ENCODE measurements at regions not wholly inside any gene's neighbourhood (a gene's known extent, or its start where the extent isn't known, plus 50 kb on each side); places are given as distances from the start of the nearest gene placed in this dataset.

DNA sequence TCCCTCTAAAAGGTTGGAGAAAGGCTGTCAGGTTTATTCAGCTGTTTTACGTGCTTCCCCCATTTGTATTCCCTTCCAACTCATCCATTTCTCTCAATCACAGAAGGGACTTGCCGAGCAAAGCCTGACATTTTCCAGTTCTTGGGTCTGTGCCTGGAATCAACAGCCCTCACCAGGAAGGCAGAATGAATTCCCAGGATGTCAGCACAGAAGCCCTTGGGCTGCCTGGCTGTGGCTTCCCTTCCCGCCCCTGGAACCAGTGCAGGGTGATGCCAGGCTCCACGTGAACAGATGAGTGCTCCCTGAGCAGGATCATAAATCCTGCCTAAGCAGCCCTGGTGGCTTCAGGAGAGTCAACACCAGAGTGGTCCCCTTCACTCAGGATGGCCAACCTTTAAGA lies 86.1 kb upstream of the CD83 start:
- DNase-seq (ENCODE audit: extremely low read depth in 1 of 2, low read depth in 1 of 2) = no peak

DNA sequence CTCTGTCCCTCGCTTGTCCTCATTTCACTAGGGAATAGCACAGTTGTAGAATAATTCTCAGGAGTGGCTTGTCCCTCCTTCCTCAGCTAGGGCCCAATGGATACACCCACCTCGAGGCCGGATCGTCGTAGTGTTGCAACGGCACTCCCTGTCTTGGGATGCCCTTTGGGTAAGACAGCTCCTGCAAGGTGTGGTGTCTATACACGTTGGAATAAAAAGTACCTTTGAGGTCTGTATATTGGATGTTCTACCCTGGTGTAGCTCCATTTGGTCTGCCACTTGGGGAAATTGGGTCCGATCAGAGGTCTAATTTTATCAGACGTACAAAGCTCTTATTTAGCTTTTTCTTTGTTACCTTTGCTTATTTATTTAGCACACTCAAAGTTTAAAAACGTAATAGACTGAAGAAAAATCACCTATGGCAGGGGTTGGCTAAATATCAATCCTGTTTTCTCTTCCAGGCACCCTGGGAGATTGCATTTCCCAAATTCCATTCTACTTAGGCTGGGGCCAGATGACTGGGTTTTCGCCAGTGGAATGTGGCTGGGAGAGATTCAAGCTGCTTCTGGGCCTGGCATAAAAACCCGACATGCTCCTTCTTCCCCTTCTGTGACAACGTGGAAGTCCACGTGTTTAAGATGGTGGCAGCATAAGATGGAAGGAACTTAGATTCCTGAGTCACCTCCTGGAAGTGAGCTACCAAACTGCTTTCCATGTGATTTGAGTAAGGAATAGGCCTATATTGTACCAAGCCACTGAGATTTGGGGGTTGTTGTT lies 82.3 kb upstream of the CD83 start:
- no peak for DNase-seq (ENCODE audit: extremely low read depth in 1 of 2, low read depth in 1 of 2)

DNA sequence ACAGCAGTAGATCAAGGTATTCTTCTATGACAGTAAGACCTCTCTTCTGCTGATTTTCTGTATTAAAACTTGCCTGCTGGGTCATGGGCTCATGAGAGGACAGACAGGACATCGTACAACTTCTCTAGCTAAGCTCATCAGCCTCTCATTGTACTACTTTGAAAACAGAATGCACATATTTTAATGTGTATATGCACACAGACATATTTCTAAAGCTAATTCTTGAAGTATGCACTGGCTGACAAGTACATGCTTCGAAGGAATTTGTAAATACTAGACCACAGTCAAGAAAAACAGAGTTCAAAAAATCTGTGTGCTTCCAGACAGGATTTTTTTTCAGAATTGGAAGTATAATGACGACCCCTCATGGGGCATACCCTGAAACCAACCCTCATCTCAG lies 81.7 kb upstream of the CD83 start:
- DNase-seq (ENCODE audit: extremely low read depth in 1 of 2, low read depth in 1 of 2) = no peak

DNA sequence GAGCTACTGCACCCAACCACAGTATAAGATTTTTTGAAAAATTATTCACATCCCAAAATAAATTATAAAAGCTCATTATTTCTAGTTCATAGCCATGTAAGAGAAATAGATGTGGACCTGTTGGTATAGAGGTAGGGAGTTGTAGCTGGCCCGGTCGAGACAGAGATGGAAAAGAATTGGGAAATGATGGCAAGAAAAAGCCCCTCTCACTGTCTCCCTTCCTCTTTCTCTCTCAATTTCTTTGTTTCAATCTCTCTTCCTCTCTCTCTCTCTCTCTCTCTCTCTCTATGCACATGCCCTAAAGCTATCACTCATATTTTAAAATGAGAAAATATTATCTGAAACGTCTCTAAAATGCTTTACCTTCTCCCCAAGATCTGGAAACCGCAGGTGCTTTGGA lies 80.7 kb upstream of the CD83 start:
- no peak for DNase-seq (ENCODE audit: extremely low read depth in 1 of 2, low read depth in 1 of 2)

DNA sequence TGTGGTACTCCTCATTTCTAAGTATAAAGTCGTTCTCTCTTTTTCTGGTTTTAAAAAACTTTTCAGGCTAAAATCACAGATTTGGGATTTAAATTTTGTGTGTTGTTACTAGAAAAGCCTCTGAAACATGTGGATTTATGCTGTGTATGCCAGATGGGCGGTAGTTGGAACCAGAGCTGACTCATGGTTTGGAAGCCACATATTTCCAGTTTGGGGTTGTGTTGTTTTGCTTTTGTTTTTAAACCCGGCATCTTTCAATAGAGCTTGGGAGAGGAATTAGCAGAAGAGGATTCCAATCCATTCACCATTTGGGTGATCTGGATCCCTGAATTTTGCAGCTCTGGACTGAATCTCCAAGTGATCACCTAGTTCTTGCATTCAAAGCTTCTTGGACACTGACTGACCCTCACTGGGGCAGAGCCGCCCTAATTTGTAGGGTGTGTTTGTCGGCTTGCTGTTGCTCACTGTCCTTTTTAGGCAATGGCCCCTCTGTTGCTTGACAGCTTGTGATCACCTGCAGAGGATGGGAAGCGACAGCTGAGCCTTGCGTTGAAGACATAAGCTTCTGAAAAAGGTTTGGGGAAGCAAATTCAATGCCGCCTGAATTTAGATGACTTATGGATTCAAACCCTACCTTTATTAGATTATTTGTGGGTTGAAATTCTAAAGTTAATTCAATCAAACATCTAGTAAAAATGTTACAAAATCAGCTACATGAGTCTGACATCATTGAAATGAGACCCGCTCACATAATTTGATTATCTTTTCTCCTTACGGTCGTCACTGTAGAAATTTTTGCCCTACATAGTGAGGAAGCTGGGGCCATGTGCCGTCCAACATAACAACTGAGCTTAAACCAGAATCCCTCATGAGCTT lies 79.9 kb upstream of the CD83 start:
- no peak for DNase-seq (ENCODE audit: extremely low read depth in 1 of 2, low read depth in 1 of 2)

DNA sequence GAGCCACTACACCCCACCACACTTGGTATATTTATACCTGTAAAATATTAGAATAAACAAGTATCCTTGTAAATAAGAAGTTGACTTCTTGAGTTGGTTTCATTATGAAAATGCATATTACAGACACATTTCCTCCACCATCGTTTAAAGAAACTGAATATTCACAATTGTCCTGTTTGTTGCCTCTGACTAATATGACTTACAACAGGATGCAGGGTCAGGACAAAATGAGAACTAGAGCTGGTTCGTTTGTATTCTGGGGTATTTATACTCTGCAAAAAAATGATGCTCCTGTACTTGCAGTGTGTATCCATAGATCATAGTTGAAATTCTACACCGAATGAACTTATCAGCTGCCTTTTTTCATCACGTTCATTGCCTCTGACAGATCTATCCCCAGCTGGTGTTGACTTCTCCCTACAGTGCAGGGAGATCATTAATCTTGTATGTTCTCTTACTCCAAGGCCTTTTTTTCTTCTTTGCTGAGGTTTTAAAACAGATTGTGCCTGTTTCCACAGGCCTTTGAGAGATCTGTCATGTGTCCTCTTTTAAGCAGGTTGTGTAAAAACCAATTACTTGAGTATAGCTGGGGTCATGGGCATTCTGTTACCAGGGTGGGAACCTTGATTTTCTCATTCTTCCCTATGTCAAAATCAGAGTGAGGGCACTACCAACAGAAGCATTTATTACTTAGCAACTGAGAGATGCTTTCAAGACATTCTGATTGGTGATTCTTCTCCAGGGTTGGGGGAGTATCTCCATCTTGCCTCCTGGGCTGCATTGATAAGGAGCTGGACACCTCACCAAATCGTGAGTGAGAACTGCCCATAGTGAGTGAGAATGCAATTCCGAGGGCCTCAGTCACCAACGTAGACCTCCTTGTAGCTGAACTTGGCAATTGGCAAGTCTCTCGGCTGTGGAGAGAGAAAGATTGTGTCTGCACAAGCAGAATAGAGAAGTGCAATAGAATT lies 78.8 kb upstream of the CD83 start:
- no peak for DNase-seq (ENCODE audit: extremely low read depth in 1 of 2, low read depth in 1 of 2)

DNA sequence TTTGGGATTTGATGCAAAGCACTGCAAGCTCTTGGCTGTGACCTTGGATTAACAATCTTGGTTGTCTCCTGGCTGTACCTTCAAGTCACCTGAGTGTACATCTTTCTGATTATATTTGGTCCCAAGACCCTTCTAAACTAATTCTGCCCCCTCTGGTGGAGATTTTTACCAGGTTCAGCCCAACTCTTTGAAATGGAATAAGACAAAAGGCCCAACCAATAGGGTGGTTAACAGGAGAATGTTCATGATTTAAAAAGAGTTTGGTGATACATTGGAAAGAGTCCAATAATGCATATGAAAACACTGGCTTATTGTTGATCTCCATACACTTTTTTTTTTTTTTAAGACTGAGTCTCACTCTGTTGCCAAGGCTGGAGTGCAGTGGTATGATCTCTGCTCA lies 77.5 kb upstream of the CD83 start:
- DNase-seq (ENCODE audit: extremely low read depth in 1 of 2, low read depth in 1 of 2) = no peak

DNA sequence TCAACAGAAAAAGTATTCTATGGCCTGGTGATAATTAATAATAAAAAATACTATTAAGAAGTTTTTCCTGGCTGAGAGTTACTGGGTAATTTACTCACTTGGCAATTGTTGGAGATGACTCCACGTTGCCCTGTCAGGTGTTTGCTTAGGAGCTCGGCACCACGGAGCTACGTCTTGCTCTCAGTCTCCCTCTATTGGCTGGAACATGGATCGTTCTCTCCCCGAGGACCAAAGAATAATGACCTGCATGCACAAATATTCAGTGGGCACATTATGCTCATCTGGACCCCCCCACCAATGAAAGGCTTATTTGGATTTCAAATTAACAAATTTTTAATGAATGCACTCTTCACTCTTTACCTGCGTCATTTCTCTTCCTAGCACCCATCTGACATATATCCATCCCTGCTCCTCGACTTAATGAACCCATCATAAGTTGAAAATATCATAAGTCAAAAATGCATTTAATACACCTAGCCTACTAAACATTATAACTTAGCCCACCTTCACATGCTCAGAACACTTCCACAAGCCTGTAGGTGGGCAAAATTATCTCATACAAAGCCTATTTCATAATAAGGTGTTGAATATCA lies 71.0 kb upstream of the CD83 start:
- DNase-seq (ENCODE audit: extremely low read depth in 1 of 2, low read depth in 1 of 2) = peak in 1 of 2 donors; percentile 1

DNA sequence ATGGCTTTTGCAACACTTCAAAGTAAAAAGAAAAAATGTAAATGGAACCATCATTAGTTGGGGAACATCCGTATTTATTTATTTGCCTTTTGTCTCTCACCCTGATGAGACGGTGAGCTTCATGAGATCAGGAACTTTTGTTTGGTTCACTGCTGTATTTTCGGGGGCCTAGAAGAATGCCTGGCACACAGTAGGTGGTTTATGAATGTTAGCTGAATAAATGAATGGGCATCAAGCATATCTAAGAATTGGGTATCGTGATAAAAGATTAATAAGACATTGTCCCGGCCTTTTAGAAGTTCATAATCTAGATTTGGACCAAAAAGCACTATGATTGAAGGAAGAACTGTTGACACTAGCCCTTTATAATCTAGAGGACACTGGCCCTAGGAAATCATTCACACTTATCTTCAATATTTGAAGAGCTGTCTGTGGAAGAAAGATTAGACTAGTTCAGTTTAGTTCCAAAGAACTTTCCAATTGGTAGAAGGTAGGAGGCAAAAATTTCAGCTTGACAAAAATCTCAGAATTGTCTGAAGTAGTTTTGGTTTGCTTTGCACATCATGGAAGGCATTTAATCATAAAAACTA lies 70.3 kb upstream of the CD83 start:
- no peak for DNase-seq (ENCODE audit: extremely low read depth in 1 of 2, low read depth in 1 of 2)

DNA sequence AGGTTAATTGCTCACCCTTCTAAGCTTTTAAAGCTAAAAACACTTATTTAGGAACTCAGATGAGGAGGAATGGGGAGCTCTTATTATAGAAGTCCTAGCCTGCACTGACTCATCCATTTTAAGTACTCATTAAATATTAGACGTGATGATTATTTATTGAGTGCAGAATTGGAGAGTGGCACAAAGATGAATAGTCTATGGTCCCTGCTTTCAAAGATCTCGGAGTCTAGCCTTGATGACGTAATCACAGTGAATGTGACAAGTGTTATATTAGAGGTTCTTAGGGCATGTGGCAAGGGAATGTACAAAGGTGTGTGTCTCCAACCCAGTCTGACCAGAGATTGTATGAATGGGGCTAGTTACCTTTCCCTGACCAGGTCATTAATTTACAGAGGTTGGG lies 68.7 kb upstream of the CD83 start:
- no peak for DNase-seq (ENCODE audit: extremely low read depth in 1 of 2, low read depth in 1 of 2)

DNA sequence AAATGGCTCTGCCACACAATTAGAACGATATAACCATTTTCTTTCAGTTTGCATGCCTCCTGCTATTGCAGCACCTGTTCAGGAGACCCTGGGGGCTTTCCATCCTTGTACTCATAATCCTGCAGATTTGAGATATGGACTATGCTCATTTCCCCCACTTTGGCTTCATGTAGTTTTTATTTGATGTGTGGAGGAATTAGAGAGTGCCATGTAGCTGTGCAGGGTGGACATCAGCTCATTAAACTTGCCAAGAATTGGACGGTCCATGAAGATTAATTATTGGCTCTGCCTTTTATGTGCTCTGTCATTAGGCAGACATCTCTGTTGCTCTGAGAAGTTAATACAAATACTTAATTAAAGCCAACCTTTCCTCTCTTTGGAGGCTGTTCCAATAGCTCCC lies 66.2 kb upstream of the CD83 start:
- DNase-seq (ENCODE audit: extremely low read depth in 1 of 2, low read depth in 1 of 2) = no peak

DNA sequence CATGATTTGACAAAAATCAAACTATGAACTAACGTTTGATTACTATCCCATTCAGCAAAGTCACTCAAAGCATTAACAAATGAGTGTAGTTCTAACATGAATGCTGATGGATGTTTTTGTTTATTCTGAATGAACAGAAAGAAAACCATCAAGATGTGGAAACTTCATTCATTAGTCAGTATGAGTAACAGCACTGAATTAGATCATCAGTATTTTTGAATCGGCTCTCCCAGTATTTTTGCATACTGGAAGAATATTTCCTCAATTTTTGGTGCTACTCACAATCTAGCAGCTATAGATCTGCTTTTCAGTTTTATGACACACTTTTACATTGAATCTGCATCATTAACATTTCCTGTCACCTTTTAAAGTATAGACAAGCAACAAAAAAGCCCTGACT lies 63.8 kb upstream of the CD83 start:
- no peak for DNase-seq (ENCODE audit: extremely low read depth in 1 of 2, low read depth in 1 of 2)

DNA sequence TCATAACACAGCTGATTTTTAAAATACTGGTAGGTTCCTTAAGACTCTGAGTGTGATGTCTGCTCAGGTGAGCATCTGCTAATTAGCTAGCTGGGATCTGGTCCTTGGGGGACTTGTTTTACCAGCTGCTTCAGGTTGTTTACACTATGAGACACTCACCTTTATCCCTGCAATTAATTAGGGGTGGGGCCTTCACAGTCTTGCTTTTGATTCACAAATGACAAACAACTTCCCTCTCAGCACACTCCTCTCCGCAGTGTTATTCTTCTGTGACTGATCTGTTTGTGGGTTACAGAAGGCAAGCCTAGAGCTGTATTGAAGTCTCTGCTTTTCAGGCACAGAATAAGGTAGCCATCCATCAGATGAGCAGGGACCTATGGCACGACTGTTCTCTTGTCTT lies 62.0 kb upstream of the CD83 start:
- DNase-seq (ENCODE audit: extremely low read depth in 1 of 2, low read depth in 1 of 2) = no peak

DNA sequence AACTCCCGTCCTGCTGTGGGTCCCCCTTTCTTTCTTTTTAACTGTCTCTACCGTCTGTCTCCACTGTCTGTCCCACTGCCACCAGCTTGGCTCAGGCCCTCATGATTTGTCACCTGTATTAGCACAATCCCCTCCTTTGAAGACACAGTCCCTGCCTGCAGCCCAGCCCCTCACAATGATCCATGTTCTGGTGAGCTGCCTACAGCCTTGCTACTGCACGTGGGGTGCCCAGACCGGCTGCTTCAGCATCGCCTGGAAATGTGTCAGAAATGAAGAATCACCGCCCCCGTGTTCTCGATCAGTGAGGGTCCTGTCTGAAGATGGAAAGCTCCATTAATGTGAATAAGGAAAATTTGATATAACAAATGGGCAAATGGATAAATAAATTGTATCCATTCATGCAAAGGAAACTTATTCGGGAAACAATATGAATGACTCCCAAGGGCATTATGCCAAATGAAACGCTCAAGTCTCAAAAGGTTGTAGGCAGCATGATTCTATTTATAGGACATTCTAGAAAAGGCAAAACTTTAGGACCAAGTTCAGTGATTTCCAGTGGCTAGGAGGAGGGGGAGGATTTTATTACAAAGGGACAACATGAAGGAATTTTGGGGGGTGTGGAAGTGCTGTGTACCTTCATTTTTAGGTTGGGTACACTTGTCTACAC lies 59.4 kb upstream of the CD83 start:
- no peak for DNase-seq (ENCODE audit: extremely low read depth in 1 of 2, low read depth in 1 of 2)

DNA sequence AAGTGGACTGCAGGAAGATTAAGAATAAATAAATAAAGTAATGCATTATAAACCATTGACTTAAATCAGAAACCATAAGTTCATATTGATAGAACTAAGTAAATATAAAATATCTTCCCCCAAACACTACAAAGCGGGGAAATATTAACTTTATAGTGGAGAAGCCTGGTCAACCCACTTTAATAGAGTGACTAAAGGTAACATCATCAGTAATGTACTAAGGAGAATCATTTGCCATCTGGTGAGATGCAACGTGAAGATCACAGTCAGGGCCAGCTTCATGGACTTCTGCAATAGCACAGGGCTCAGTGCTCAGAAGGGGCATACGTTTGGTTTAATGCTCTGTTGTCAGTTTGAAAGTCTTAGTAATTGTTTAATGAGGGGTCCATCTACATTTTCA lies 58.8 kb upstream of the CD83 start:
- no peak for DNase-seq (ENCODE audit: extremely low read depth in 1 of 2, low read depth in 1 of 2)

DNA sequence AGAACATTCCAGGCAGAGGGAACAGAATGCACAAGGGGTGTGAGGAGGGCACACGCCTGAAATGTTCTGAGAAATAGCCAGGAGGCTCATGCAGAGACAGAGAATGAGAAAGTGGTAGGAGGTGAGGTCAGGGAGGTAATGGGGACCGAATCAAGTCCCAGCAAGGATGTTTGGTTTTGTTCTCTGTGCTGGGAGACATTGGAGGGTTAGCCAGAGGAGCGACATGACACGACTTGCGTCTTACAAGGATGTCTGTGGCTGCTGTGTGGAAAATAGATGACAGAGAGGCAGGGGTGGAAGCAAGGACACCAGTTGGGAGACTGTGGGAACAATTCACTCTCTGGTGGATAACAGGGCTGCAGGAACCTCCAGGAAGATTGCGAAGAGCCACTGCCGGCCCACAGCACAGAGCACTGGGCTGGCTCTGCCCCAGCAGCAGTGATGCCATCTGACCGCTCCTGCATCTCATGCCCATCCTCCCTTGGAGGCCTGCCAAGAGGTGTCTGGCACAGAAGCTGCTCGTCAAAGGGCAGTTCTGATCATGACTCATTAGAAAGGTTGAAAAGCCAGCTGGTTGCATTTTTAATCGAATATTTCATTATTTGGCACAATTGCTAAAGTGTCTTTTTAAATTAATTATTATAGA lies 57.7 kb upstream of the CD83 start:
- no peak for DNase-seq (ENCODE audit: extremely low read depth in 1 of 2, low read depth in 1 of 2)

DNA sequence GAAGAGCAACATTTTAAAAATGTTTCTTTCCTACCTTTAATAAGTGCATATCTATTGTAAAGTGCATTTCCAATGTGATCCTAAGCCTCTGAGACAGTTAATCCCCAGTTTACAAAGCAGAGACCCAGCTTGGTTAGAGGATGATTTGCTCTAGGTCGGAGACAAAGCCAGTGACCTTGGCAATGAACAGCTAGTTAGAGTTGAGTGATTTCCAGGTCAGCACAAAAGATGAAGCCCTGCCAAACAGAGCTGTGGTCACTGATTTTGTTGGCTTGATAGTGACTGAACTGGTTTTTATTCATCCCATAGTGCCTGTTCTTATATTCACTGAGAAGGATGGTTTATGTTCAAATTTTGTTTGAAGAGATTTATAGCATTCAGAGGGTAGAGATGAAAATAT lies 56.6 kb upstream of the CD83 start:
- no peak for DNase-seq (ENCODE audit: extremely low read depth in 1 of 2, low read depth in 1 of 2)

DNA sequence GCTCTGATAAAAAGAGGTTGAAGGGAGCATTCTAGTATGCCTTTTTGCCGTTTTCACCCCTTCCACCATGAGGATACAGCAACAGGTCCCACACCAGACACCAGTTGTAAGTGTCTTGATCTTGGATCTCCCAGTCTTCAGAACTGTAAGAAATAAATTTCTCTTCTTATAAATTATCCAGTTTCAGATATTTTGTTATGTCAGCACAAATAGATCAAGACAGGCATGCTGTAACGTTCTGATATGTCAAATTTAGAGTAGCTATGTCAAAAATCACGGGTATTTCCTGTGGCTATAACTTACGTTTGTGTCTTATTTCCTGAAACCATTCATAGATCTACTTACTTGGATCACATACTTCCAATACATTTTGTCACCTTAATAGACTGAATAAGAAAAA lies 55.9 kb upstream of the CD83 start:
- DNase-seq (ENCODE audit: extremely low read depth in 1 of 2, low read depth in 1 of 2) = no peak

DNA sequence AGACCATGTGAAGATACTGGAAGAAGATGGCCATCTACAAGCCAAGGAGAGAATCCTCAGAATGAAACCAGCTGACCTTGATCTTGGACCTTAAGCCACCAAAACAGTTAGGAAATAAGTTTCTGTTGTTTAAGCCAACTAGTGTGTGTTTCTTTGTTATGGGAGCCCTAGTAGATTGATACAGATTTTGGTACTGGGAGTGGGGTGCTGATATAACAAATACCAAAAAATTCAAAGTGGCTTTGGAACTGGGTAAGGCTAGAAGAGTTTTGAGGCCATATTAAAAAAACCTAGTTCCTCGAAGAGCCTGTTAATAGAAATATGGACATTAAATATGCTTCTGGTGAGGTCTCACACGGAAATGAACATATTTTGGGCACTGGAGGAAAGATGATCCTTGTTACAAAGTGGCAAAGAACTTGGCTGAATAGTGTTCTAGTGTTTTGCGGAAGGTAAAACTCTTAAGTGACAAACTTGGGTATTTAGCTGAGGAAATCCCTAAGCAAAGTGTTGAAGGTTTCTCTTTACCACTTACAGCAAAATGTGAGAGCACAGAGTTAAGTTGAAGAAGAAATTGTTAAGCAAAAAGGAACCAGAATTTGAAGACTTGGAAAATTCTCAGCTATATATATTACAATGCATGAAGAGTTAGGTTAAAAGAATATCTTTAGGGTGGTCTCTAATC lies 55.1 kb upstream of the CD83 start:
- DNase-seq (ENCODE audit: extremely low read depth in 1 of 2, low read depth in 1 of 2) = no peak

Measured in activated CD8-positive, alpha-beta memory T cell treated with anti-CD3 and anti-CD28 coated beads for 1 hour (primary cell).